COLO668 (cell line): ENCODE measurements at regions not wholly inside any gene's neighbourhood (a gene's known extent, or its start where the extent isn't known, plus 50 kb on each side); places are given as distances from the start of the nearest gene placed in this dataset.
"Not testable (repeated sequence)": the region's sequence is repeated elsewhere in the genome, so short reads cannot be mapped to it uniquely, and the experiment has no call there.

Source experiments
- DNase-seq: peaks from one replicate; lab custom pipeline; 2025; ENCODE audit not compliant: unreplicated experiment; lab: John Stamatoyannopoulos, UW

GRCh38 chr12:17016116-17016864 lies 410.3 kb upstream of the LMO3 start:
- DNase-seq = no peak

GRCh38 chr12:17015501-17015900 lies 409.5 kb upstream of the LMO3 start:
- DNase-seq = no peak

- not testable (repeated sequence) for DNase-seq
These were observed 401.6 kb upstream of the LMO3 start for GRCh38 chr12:17007442-17008040.

- not testable (repeated sequence) for DNase-seq
These were observed 392.6 kb upstream of the LMO3 start for GRCh38 chr12:16998538-16998937.

- DNase-seq = no peak
These were observed 378.5 kb upstream of the LMO3 start for GRCh38 chr12:16984484-16984883.

- DNase-seq = no peak
These were observed 367.2 kb upstream of the LMO3 start for GRCh38 chr12:16972923-16973770.

- no peak for DNase-seq
These were observed 356.9 kb upstream of the LMO3 start for GRCh38 chr12:16962889-16963288.

- no peak for DNase-seq
These were observed 349.2 kb upstream of the LMO3 start for GRCh38 chr12:16955083-16955657.

GRCh38 chr12:16949871-16950667 lies 344.1 kb upstream of the LMO3 start:
- DNase-seq = no peak

GRCh38 chr12:16949371-16949770 lies 343.4 kb upstream of the LMO3 start:
- DNase-seq = no peak

GRCh38 chr12:16946704-16947103 lies 340.7 kb upstream of the LMO3 start:
- no peak for DNase-seq

- peak; percentile 29 for DNase-seq
These were observed 333.9 kb upstream of the LMO3 start for GRCh38 chr12:16939871-16940306.

- DNase-seq = no peak
These were observed 321.3 kb upstream of the LMO3 start for GRCh38 chr12:16927259-16927658.

- DNase-seq = no peak
These were observed 314.5 kb upstream of the LMO3 start for GRCh38 chr12:16920451-16920850.

- no peak for DNase-seq
These were observed 313.6 kb upstream of the LMO3 start for GRCh38 chr12:16919551-16919950.

GRCh38 chr12:16914853-16915252 lies 308.9 kb upstream of the LMO3 start:
- DNase-seq = no peak

- no peak for DNase-seq
These were observed 308.0 kb upstream of the LMO3 start for GRCh38 chr12:16913832-16914490.

- DNase-seq = no peak
These were observed 296.0 kb upstream of the LMO3 start for GRCh38 chr12:16901946-16902345.

- DNase-seq = no peak
These were observed 287.5 kb upstream of the LMO3 start for GRCh38 chr12:16893426-16893825.

- DNase-seq = no peak
These were observed 285.7 kb upstream of the LMO3 start for GRCh38 chr12:16891673-16892072.
